ENCODE measurements at regions not wholly inside any gene's neighbourhood (a gene's known extent, or its start where the extent isn't known, plus 50 kb on each side); places are given as distances from the start of the nearest gene placed in this dataset.

- peaks cover 0 to 8% (median 0%) of the 10 kb centered on the region in 6 donors for H3K4me1 ChIP-seq
- DNase-seq, result no peak
Observed at GRCh38 chr13:38176664-38177063, 173.0 kb upstream of the UFM1 start.

GRCh38 chr13:38173403-38173802 is 176.2 kb upstream of the UFM1 start:
- H3K4me3 ChIP-seq, result no peak overlapping the region
- H3K36me3 ChIP-seq, result no peaks in the 10 kb centered on the region
- WGBS, 5 donors, result 85 to 100% (median 93%) methylated on average over 1 of the region's 1 CpG
- DNase-seq, result no peak
- no peak overlapping the region for H3K27ac ChIP-seq
- no peaks in the 10 kb centered on the region for H3K27me3 ChIP-seq (replicated peaks in 1 of 7)
- H3K9me3 ChIP-seq, result peaks cover 0 to 4% (median 0%) of the 10 kb centered on the region in 8 donors
- no peaks in the 10 kb centered on the region for H3K4me1 ChIP-seq
- intact Hi-C loops (cut with DNase I; ENCODE audit: low total_unique reads), result no loop called here
- TF ChIP-seq POLR2AphosphoS5 (IDR thresholded peaks at IDR 0.05) (no peak), POLR2A (IDR thresholded peaks at IDR 0.05) (no peak), CTCF (IDR thresholded peaks at IDR 0.05 in 8 of 11, conservative IDR thresholded peaks at IDR 0.05 in 3 of 11) (no peak)

More at GRCh38 chr13:38176664-38177063, 173.0 kb upstream of the UFM1 start:
- intact Hi-C loops (cut with DNase I; ENCODE audit: low total_unique reads), result no loop called here
- no peak for TF ChIP-seq POLR2A (IDR thresholded peaks at IDR 0.05)
- TF ChIP-seq POLR2AphosphoS5 (IDR thresholded peaks at IDR 0.05), result no peak
- no peak for TF ChIP-seq CTCF (IDR thresholded peaks at IDR 0.05 in 8 of 11, conservative IDR thresholded peaks at IDR 0.05 in 3 of 11)
- no peak overlapping the region for H3K4me3 ChIP-seq
- H3K36me3 ChIP-seq, result no peaks in the 10 kb centered on the region
- H3K27me3 ChIP-seq (replicated peaks in 1 of 7), result no peaks in the 10 kb centered on the region
- H3K27ac ChIP-seq, result no peak overlapping the region
- H3K9me3 ChIP-seq, result peaks cover 0 to 4% (median 0%) of the 10 kb centered on the region in 8 donors

- Histone ChIP-seq H3K27ac (no peak overlapping the region), H3K4me1 (peaks cover 0 to 15% (median 0%) of the 10 kb centered on the region in 6 donors), H3K36me3 (no peaks in the 10 kb centered on the region), H3K9me3 (peaks cover 0 to 3% (median 0%) of the 10 kb centered on the region in 8 donors), H3K4me3 (no peak overlapping the region), H3K27me3 (replicated peaks in 1 of 7) (no peaks in the 10 kb centered on the region)
- WGBS, 5 donors, result 32 to 51% (median 44%) methylated on average over 1 of the region's 1 CpG
- intact Hi-C loops (cut with DNase I; ENCODE audit: low total_unique reads), result no loop called here
- DNase-seq, result no peak
- TF ChIP-seq POLR2A (IDR thresholded peaks at IDR 0.05) (no peak), CTCF (IDR thresholded peaks at IDR 0.05 in 8 of 11, conservative IDR thresholded peaks at IDR 0.05 in 3 of 11) (no peak), POLR2AphosphoS5 (IDR thresholded peaks at IDR 0.05) (no peak)
Observed at GRCh38 chr13:38167164-38167822, 182.4 kb upstream of the UFM1 start.

- WGBS, 5 donors, result 69 to 87% (median 81%) methylated on average over 2 of the region's 2 CpGs
- no peak for DNase-seq
- Histone ChIP-seq H3K27ac (no peak overlapping the region), H3K9me3 (no peaks in the 10 kb centered on the region), H3K36me3 (no peaks in the 10 kb centered on the region), H3K4me1 (peaks cover 0 to 15% (median 0%) of the 10 kb centered on the region in 6 donors), H3K27me3 (replicated peaks in 1 of 7) (no peaks in the 10 kb centered on the region), H3K4me3 (no peak overlapping the region)
- intact Hi-C loops (cut with DNase I; ENCODE audit: low total_unique reads), result no loop called here
- TF ChIP-seq POLR2AphosphoS5 (IDR thresholded peaks at IDR 0.05), result no peak
- TF ChIP-seq POLR2A (IDR thresholded peaks at IDR 0.05), result no peak
- TF ChIP-seq CTCF (IDR thresholded peaks at IDR 0.05 in 8 of 11, conservative IDR thresholded peaks at IDR 0.05 in 3 of 11), result no peak
Observed at GRCh38 chr13:38166116-38166515, 183.5 kb upstream of the UFM1 start.

Measured in spleen (tissue), 11 donors.